HUDEP-2 (cell line): ENCODE measurements at regions not wholly inside any gene's neighbourhood (a gene's known extent, or its start where the extent isn't known, plus 50 kb on each side); places are given as distances from the start of the nearest gene placed in this dataset.
"Not testable (repeated sequence)": the region's sequence is repeated elsewhere in the genome, so short reads cannot be mapped to it uniquely, and the experiment has no call there.

Experiments
- DNase-seq, 76 experiments: peaks; one replicate each; lab custom pipeline; 2025; ENCODE audit not compliant: unreplicated experiment in 76 of 76; lab: John Stamatoyannopoulos, UW

DNA sequence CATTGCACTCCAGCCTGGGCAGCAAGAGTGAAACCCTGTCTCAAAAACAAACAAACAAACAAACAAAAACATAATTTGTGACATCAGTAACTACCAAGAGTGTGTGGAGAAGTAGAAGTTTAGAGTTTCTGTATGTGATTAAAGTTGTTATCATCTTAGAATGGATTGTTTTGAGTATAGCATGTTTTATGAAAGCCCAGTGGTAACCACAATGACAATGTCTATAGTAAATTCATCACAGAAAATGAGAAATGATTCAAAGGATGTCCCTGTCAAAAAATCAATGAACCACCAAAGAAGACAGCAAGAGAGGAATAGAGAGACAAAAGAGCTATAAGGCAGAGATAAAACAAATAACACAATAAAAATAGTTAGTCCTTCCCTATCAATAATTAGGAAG, 1299.2 kb downstream of the CNTNAP5 start:
- no peak for DNase-seq

DNA sequence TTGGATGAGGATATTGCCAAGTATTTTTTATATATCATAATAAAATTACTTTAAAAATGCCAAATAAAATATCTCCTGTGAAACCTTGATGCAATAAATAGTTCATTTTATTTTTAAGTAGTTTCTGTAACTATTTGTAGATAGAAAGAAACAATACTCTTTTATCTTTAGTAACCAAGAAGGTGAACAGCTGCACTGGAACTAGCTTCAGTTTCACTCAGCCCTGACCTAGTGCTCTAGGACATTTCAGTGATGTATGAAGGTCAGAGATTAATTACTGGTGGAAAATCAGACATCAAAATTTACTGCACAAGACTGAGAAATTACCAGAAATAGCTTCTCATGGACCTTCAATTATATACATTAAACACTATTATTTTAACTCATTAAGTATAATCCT, 1305.0 kb downstream of the CNTNAP5 start:
- no peak for DNase-seq

DNA sequence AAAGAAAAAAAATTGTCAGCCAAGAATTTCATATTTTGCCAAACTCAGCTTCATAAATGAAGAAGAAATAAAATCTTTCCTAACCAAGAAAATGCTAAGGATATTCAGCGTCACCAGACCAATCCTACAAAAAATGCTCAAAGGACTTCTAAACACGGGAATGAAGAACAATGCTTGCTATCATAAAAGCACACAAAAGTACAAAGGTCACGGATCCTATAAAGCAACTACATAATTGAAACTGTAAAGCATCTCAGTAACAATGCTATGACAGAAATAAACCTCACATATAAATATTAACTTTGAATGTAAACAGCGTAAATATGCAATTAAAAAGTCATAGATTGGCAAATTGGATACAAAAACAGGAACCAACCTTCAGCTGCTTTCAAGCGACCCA, 1314.6 kb upstream of the GYPC start:
- no peak for DNase-seq

DNA sequence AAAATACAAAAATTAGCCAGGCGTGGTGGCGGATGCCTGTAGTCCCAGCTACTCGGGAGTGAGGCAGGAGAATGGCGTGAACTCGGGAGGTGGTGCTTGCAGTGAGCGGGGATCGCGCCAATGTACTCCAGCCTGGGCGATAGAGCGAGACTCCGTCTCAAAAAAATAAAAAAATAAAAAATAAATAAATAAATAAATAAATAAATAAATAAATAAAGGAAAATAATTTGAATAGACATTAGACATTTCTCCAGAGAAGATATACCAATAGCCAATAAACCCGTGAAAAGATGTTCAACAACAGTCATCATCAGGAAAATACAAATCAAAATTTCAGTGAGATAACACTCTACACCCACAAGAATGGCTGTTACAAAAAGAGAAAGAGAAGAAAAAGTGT, 1302.4 kb upstream of the GYPC start:
- DNase-seq: not testable (repeated sequence)

DNA sequence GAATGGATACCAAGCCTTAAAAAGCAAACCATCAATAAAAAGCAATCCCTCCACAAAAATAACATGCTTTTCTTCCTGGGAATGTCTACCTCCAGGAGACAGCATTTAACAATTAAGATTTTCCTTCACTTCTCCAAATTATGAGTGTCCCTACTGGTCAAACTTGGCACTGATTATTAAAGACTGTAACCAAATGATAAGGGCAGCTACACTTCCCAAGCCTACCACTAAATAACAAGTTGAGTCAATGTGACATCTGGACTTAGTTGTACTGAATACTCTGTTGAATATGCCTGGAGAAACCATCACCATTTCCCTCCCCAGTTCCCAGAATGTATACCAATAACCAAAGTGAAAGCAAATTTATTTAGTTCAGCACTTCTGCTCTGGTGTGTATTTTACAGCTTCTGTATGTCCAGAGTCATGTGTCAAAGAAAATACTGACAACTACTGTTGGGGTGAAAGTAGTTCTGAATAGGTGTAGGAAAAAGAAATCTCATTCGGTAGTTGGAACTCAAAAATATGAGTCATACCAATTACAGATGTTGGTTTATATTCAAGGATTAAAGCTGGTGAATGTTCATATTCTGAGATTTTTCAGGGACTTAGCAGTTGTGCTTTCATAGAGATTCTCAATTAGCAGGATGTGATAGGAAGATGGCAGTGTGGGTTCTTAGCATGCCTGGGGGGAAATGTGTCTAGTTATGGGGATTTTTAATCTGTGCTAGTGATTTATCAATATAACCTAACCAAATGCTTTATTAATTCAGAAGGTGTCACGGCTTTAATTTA, 1291.6 kb upstream of the GYPC start:
- DNase-seq: no peak

DNA sequence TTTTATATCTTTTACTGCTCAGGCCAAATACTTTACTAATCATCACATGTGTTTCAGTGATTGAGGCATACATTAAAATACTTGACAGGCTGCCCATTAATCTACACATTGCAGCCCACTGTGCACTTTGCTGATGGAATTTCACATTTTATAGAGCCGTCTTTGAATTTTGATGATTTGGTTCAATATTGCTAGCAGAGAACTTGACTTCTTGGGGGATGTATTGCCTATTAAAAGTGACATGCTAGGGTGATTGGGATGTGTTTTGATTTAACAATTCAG, 1291.0 kb upstream of the GYPC start:
- no peak for DNase-seq

DNA sequence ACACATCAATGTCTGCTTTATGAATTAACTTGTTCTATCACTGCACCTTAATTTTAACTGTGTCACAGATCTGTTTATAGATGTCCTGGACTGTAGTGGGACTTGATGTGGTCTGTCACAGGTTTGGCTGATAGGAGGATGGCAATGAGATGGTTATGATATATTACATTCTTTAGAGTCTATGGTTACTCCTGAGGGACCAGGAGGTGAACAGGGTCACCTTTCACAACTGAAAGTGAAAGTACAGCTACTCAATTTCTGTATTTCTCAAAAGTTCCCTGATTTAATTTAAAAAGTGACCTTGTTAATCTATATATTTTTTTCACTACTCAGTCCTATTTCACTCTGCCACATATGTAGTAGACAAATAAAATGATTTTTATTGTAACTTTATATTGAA, 1284.1 kb upstream of the GYPC start:
- no peak for DNase-seq

DNA sequence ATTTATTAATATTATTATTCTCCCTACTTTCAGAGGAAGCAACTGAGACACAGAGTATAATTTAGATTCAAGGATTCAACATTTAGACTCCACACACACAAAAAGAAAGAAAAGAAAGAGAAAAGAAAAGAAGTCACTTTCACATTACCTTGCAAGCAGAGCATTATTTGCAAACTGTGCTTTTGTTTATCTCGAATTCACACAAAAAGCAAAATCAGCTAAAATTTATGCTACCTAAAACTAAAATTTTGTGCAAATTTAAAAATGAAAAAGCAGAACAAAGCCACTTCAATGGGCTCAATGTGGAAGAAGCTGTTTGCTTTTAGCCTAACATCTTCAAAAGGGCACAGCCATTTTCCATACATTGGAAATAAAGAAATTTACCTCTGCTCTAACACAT, 1282.7 kb upstream of the GYPC start:
- no peak for DNase-seq

DNA sequence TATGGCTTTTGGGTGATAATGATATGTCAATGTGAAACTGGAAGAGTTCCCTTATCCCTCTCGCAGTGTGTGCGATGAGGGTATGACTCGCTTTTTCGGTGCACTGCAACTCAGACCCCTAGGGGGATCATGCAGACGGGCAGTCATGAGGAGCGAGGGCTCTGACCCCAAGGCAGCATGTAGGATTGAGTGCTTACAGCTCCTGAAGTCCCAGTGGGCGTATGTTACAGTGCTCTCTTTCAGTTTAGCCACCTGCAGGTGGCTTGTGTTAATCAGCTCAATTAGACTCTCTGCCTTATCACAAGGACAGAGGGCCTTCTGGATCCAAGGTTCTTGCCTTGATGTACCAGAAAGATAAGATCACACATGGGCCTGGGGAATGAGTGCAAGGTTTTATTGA, 1269.9 kb upstream of the GYPC start:
- no peak for DNase-seq

DNA sequence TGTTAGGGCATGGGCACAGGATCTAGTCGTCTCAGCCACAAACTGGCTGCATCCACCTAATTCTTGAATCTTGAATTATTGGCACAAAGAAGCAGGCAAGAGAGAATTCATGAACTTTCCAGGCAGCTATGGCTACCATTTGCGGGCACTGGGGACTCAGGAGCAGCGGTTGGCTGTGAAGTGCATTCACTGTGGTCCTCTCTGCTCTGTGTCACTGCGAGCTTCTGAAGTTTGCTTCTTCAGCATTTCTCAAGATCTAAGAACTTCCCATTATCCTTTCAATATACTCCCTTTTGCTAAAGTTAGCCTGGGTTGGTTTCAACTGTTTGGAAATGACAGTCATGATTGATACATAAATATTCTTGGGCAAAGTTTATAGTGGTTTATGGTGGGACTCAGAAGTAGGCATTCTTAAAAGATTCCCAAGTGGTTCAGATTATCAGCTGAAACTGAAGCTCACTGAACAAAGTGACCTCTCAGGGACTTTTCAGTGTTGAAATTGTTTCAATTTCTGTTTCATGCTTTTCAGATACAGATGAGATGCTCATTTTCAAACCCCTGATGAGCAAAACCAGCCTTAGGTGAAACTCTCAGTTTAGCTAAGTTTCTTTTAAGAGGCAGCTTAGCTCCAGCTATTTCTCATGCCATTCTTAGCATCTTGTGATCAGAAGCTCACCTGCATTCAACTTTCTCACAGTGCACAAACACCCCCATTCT, 1258.3 kb upstream of the GYPC start:
- no peak for DNase-seq

DNA sequence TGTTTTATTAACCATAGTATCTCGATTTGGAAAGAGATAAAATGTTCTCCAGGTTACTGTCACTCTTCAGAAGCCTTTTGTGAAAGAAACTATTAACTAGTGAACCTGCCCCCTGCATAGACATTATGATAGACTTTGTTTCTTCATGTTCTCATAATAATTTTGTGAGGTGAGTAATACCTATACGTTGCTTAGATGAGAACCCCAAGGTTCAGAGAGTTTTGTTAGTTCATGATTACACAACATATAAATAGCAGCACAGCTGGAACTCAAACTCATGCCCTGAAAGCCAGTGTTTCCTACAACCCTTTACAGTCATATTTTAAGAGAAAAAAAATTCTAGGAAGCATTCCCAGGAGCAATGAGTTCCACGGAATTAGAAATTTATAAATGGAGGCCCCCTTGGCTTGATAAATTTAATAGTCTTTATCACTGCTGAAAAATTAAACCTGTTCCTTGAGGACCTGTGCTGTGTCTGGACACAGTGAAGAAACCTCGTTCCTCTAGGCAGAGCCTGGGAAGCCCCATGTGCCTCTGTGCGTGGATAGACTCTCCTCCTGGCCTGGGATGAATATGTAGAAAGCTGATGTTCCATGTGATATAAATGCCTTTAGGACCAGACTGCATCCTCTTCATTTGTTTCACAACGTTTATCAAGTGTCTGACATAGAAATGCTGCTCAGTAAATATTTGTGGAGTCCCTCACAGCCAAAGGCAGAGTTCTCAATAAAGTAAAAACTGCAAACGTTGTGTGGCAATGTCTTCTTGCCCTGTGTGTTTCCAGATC, 1257.0 kb upstream of the GYPC start:
- no peak for DNase-seq

DNA sequence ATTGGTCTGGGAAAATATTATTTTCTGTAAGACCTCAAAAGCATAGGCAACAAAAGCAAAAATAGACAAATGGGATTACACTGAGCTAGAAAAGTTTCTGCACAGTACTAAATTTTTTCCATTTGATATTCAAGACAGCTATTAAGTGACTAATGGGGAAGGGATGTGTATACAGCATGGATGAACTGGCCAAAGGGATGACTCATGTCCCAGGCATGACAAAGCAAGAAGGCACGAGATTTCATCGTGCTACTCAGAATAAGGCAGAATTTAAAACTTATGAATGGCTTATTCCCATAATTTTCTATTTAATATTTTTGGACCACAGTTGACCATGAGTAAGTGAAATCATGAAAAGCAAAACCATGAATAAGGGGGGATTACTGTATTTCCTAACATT, 1250.1 kb upstream of the GYPC start:
- DNase-seq: no peak

DNA sequence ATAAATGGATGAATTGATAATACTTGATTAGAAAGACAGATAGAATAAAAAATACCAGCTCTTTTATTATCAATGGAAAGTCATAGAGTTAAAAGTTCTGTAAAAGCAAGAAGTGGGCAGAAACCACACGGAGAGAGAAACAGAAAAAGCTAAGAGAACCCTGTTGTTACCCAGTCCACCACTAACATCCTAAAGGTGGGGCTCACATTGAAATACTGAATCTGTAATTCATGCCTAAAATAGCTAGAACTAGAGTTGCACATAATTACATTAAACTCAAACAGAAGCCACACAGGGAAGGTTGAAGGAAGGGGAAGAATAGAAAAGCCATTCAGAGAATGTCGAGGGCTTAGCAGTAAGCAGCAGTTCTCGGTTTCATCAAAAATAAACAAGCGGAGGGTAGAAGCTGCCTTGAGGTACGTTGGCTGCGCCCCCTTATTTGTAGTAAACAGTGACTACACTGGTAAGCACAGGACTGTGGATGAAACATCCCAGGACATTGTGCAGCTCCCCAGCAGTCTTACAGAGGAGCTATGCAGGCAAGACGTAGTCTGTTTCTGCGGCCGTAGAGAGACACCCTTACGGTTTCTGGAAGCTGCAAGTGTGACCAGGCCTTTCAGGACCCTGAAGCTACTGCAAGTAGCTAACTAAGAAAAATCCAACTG, 1247.0 kb upstream of the GYPC start:
- DNase-seq: no peak

DNA sequence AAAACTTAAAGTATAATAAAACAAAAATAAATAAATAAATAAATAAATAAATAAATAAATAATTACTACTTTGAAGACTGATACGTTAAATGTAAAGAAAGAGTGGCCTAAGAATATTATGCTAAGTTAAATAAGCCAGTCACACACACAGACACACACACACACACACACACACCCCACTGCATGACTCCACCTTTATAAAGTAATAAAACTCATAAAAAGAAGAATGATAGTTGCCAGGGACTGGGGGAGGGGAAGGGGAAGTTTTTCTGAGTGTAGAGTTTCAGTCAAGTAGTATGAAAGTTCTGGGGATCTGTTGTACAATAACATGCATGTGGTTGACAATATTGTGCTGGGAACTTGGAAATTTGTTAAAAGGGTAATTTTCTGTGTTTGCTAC, 1237.5 kb upstream of the GYPC start:
- no peak for DNase-seq

DNA sequence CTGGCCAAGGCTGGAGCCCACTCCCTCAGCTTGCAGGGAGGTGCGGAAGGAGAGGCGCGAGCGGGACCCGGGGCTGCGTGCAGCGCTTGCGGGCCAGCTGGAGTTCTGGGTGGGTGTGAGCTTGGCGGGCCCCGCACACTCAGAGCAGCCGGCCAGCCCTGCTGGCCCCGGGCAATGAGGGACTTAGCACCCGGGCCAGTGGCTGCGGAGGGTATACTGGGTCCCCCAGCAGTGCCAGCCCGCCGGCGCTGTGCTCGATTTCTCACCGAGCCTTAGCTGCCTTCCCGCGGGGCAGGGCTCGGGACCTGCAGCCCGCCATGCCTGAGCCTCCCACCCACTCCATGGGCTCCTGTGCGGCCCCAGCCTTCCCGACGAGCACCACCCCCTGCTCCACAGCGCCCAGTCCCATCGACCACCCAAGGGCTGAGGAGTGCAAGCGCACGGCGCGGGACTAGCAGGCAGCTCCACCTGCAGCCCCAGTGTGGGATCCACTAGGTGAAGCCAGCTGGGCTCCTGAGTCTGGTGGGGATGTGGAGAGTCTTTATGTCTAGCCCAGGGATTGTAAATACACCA, 1233.7 kb upstream of the GYPC start:
- not testable (repeated sequence) for DNase-seq

DNA sequence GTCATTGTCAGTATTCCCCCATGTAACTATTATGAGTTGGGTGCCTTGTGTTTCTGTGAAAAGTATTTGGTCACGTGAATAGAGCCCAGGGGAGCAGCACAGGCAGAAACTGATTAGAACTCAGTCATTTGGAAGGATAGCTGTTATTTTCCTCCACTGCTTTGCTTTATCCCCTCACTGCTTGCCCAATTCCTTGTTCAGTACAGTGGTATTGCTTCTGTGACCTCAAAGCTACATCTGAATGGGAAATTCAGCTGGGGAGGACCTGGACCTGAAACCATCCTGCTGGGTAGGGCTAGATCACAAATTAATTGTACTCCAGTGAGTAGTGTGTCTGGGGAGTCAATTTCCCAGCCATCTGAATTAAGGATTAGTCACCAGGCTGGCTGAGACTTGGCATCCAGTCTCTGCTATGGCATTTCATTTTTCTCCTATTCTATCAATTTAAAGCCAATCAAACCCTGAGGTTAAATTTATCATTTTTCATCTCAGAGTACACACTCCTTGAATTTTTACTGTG, 1231.6 kb upstream of the GYPC start:
- no peak for DNase-seq

DNA sequence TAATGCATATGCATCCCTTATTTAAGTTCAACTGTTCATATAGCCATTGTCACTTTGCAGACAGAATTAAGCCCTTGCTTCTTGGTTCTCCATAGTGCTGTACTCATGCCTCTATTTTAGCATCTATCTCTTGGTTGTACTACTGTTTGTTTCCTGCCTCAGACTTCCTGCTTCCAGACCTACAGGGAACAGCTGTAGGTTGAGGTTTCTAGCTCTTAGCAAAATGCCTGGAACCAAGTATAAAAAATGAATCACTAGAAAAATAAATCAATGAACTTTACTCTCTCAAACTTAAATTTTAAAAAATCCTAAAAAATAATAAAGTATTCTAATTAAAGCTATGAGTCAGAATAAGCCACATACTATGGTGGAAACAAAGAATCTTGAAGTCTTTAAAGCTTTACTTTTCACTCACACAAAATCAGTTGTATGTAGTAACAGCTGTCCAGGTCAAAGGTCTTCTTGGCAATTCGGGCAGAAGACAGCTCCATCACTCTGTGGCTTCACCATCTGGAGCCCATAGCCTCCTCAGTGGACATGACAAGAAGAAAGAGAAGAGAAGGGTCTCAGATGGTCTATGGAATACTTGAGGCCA, 1228.1 kb upstream of the GYPC start:
- DNase-seq: no peak

DNA sequence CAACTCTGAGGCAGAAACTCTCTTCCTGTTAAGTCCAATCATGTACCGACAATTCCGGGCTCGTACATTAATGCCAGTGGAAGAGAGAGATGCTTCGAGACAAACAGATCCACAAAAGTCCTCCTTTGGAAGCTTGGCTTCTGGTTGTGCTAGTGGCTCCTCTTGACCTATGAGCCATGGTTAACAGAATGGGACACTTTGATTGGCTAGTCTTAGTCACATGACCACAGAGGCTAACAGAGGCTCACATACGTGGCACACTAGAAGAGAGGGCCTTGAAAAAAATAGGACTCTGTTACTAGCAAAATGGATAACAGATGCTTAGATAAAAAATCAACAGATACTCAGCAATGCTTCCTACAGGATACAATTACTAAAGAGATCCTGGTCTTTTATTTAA, 1211.9 kb upstream of the GYPC start:
- no peak for DNase-seq

DNA sequence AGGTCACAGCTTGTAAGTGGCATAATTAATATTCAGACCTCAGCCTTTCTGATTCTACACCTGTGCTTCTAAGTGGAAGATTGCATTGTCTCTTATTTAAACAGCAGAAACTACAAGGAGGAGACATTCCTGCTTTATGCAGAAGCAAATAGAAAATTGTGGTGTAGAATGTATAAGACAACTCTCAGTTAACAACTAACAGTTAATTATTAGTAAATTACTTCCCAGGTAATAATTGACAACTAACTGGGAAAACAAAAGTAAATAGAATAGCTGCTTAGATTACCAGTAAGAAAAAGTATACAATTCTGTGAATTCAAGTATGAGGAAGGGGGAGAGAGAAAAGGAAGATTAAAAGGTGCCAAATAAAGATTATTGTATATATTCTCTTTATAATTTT, 1210.5 kb upstream of the GYPC start:
- no peak for DNase-seq

DNA sequence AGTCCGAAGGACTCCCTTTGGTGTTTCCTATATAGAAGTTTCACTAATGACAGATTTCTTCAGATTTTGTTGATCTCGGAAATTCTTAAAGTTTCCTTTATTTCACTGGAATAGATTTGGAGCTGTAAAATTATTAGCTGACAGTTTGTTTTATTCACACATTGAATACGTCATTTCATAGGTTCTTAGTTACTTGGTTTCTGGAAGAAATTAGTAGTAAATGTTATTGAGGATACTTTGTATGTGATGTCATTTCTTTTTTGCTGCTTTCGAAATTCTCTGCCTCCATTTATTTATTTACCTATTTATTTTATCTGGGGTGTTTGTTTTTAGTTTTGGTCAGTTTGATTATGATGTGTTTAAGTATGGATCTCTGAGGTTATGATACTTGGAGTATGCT, 1205.9 kb upstream of the GYPC start:
- DNase-seq: no peak
